Thyroid gland (tissue), 4 donors: ENCODE measurements at regions not wholly inside any gene's neighbourhood (a gene's known extent, or its start where the extent isn't known, plus 50 kb on each side); places are given as distances from the start of the nearest gene placed in this dataset.

ENCODE experiments used
- POLR2A ChIP-seq, 2 donors: fragments of 450-650 bp; IDR thresholded peaks; one replicate each; pipeline ENCODE4 v1.6.1; 2017; ENCODE audit warnings: antibody characterized with exemption in 2 of 2, mild to moderate bottlenecking in 2 of 2, moderate library complexity in 1 of 2
- TF ChIP-seq, protein P1 (sequence below), 6 experiments: fragments of 200-600 bp in 3 of 6; fragments of 450-650 bp in 3 of 6; sonication (generic) in 3 of 6; IDR thresholded peaks; one replicate each; pipeline ENCODE4 v1.5.1; 2016 to 2019; ENCODE audit warnings: antibody characterized with exemption in 6 of 6, mild to moderate bottlenecking in 2 of 6, inconsistent platforms in 1 of 6, moderate library complexity in 1 of 6

- no peak for TF ChIP-seq POLR2A (IDR thresholded peaks at IDR 0.05)
- TF ChIP-seq, protein P1, sequence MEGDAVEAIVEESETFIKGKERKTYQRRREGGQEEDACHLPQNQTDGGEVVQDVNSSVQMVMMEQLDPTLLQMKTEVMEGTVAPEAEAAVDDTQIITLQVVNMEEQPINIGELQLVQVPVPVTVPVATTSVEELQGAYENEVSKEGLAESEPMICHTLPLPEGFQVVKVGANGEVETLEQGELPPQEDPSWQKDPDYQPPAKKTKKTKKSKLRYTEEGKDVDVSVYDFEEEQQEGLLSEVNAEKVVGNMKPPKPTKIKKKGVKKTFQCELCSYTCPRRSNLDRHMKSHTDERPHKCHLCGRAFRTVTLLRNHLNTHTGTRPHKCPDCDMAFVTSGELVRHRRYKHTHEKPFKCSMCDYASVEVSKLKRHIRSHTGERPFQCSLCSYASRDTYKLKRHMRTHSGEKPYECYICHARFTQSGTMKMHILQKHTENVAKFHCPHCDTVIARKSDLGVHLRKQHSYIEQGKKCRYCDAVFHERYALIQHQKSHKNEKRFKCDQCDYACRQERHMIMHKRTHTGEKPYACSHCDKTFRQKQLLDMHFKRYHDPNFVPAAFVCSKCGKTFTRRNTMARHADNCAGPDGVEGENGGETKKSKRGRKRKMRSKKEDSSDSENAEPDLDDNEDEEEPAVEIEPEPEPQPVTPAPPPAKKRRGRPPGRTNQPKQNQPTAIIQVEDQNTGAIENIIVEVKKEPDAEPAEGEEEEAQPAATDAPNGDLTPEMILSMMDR (IDR thresholded peaks at IDR 0.05) = no peak
Observed at GRCh38 chr2:120791962-120792297, 56.3 kb downstream of the GLI2 start.
